Endothelial cell of umbilical vein (primary cell): ENCODE measurements at regions not wholly inside any gene's neighbourhood (a gene's known extent, or its start where the extent isn't known, plus 50 kb on each side); places are given as distances from the start of the nearest gene placed in this dataset.

Experiments
- BruUV-seq: library from RNA; stranded (reverse); fragments of 400-500 nt; replicated peaks from 2 replicates; lab custom pipeline; 2021; lab: Mats Ljungman, UMichigan
- CTCF ChIA-PET: fragments of 300-600, 350-600 bp; sonication (Branson Sonifier 250); formaldehyde crosslinking; loops from one replicate; lab custom pipeline; 2021; ENCODE audit warnings: antibody characterized with exemption, inconsistent platforms; lab: Charles Lee
- POLR2A ChIA-PET: fragments of 300-600, 350-600 bp; sonication (Branson Sonifier 250); formaldehyde crosslinking; loops from one replicate; lab custom pipeline; 2021; ENCODE audit warnings: antibody characterized with exemption, inconsistent platforms; lab: Charles Lee
- DNase-seq: peaks from one replicate; pipeline ENCODE4 v3.0.0-alpha.2; 2011; ENCODE audit warnings: low read depth, low spot score
- FAIRE-seq: peaks from 2 replicates; lab custom pipeline; 2011; peaks lifted over from hg19 to GRCh38; lab: Jason Lieb, UNC
- H2AFZ ChIP-seq: 2 replicates; pipeline ENCODE4 v1.6.0; 2012; ENCODE audit warnings: low read depth, low read length, control low read depth, inconsistent platforms
- H3K27ac ChIP-seq: 2 replicates; pipeline ENCODE4 v1.5.1; 2011; ENCODE audit warnings: low read depth, mild to moderate bottlenecking, control low read depth, low read length, moderate library complexity; ENCODE audit not compliant: insufficient read depth
- H3K27me3 ChIP-seq, 2 experiments: 2 replicates each; pipeline versions ENCODE4 v1.6.0 to v1.6.1; 2011; ENCODE audit warnings: low read length in 2 of 2, mixed read lengths in 1 of 2; ENCODE audit not compliant: control insufficient read depth in 2 of 2, insufficient read depth in 2 of 2
- H3K36me3 ChIP-seq, 2 experiments: 2 replicates in 1 of 2; 3 replicates in 1 of 2; pipeline ENCODE4 v1.5.1; 2011; ENCODE audit warnings: low read length in 2 of 2, mild to moderate bottlenecking in 1 of 2, moderate library complexity in 1 of 2; ENCODE audit not compliant: control insufficient read depth in 2 of 2, insufficient read depth in 2 of 2; ENCODE audit errors: extremely low read depth in 1 of 2
- H3K4me1 ChIP-seq: 3 replicates; pipeline ENCODE4 v1.5.1; 2011; ENCODE audit warnings: mild to moderate bottlenecking, low read length; ENCODE audit not compliant: control insufficient read depth, insufficient read depth; ENCODE audit errors: extremely low read depth
- H3K4me2 ChIP-seq: 2 replicates; pipeline ENCODE4 v1.6.1; 2011; ENCODE audit warnings: low read length, control low read depth, mixed read lengths; ENCODE audit not compliant: insufficient read depth
- H3K4me3 ChIP-seq, 3 experiments: fragments of 200-600 bp in 1 of 3; sonication (generic), shearing (Covaris generic) in 1 of 3; replicated peaks in 1 of 3; 2 replicates each; pipeline ENCODE4 v1.5.1; 2011 to 2016; ENCODE audit warnings: control low read depth in 3 of 3, low read length in 3 of 3, mild to moderate bottlenecking in 2 of 3, inconsistent platforms in 1 of 3, low read depth in 1 of 3, moderate library complexity in 1 of 3; ENCODE audit not compliant: insufficient read depth in 1 of 3
- H3K79me2 ChIP-seq: 2 replicates; pipeline ENCODE4 v1.6.0; 2012; ENCODE audit warnings: low read length, inconsistent platforms; ENCODE audit not compliant: control insufficient read depth, insufficient read depth
- H3K9ac ChIP-seq: replicated peaks from 2 replicates; pipeline ENCODE3; 2011; ENCODE audit warnings: low read length, control low read depth; ENCODE audit not compliant: insufficient read depth; ENCODE audit errors: extremely low read depth
- H3K9me1 ChIP-seq: replicated peaks from 3 replicates; pipeline ENCODE4 v1.6.0; 2011; ENCODE audit warnings: mild to moderate bottlenecking, low read length; ENCODE audit not compliant: control insufficient read depth, insufficient read depth; ENCODE audit errors: extremely low read depth
- H3K9me3 ChIP-seq: replicated peaks from 2 replicates; pipeline ENCODE4 v1.5.1; 2012; ENCODE audit warnings: low read length, inconsistent platforms; ENCODE audit not compliant: control insufficient read depth, insufficient read depth
- H4K20me1 ChIP-seq: replicated peaks from 2 replicates; pipeline ENCODE3; 2011; ENCODE audit warnings: mild to moderate bottlenecking, low read length; ENCODE audit not compliant: control insufficient read depth, insufficient read depth; ENCODE audit errors: extremely low read depth
- EZH2 ChIP-seq: IDR thresholded peaks from 2 replicates; pipeline ENCODE4 v1.6.1; 2012; ENCODE audit warnings: borderline replicate concordance, low read depth, mild to moderate bottlenecking, moderate library complexity, low read length, inconsistent platforms; ENCODE audit not compliant: severe bottlenecking
- FOS ChIP-seq: IDR thresholded peaks from 2 replicates; pipeline ENCODE4 v1.6.1; 2011; ENCODE audit warnings: mild to moderate bottlenecking, low read length, moderate library complexity, borderline replicate concordance; ENCODE audit not compliant: insufficient read depth
- GATA2 ChIP-seq: IDR thresholded peaks from 2 replicates; pipeline ENCODE4 v1.7.0; 2011; ENCODE audit warnings: low read depth, mild to moderate bottlenecking, moderate library complexity, mixed read lengths, low read length; ENCODE audit not compliant: insufficient read length, insufficient read depth
- JUN ChIP-seq: IDR thresholded peaks from 2 replicates; pipeline ENCODE4 v1.6.1; 2011; ENCODE audit warnings: borderline replicate concordance, low read depth; ENCODE audit not compliant: insufficient read length, insufficient read depth
- MYC ChIP-seq: IDR thresholded peaks from one replicate; pipeline ENCODE4 v1.6.1; 2011; ENCODE audit warnings: mild to moderate bottlenecking, low read depth, low read length
- POLR2A ChIP-seq: IDR thresholded peaks from 2 replicates; pipeline ENCODE4 v1.6.1; 2012; ENCODE audit warnings: low read depth, mild to moderate bottlenecking, control low read depth, low read length
- POLR2AphosphoS5 ChIP-seq: IDR thresholded peaks from 2 replicates; pipeline ENCODE4 v1.6.1; 2012; ENCODE audit warnings: low read depth, mild to moderate bottlenecking, control low read depth, low read length, moderate library complexity; ENCODE audit not compliant: insufficient read depth
- dilution Hi-C: fragments of 300-500 bp; cut with MboI; formaldehyde crosslinking; loops from one replicate; pipeline ENCODE4 v1.15.0; 2019; ENCODE audit warnings: low sequenced_read_pairs; ENCODE audit not compliant: extremely low pct_ligation_motif_present
- intact Hi-C: fragments of 100-400 bp; cut with micrococcal nuclease; formaldehyde crosslinking; loops from one replicate; pipeline ENCODE4 v1.10.0; 2022
- TF ChIP-seq, protein P1 (sequence below), 2 donors: IDR thresholded peaks; 1 replicate in 1 of 2; 2 replicates in 1 of 2; pipeline ENCODE4 v1.5.1; 2011; ENCODE audit warnings: low read length in 2 of 2, mild to moderate bottlenecking in 2 of 2, moderate library complexity in 2 of 2, control low read depth in 1 of 2, inconsistent platforms in 1 of 2, low read depth in 1 of 2; ENCODE audit not compliant: insufficient read depth in 1 of 2; ENCODE audit errors: extremely low read depth in 1 of 2
- TF ChIP-seq, protein P2 (sequence below): IDR thresholded peaks from 2 replicates; pipeline ENCODE4 v1.6.1; 2011; ENCODE audit not compliant: insufficient read depth, insufficient read length

- intact Hi-C loops: no loop called here
- no peaks in the 10 kb centered on the region for H3K9me1 ChIP-seq
These were observed 288.8 kb downstream of the NPIPA8 start for GRCh38 chr16:18047761-18048160.

More at GRCh38 chr16:18047761-18048160, 288.8 kb downstream of the NPIPA8 start:
- ChIA-PET POLR2A (no interaction called here), CTCF (no interaction called here)
- TF ChIP-seq FOS: no peak
- TF ChIP-seq, protein P1, sequence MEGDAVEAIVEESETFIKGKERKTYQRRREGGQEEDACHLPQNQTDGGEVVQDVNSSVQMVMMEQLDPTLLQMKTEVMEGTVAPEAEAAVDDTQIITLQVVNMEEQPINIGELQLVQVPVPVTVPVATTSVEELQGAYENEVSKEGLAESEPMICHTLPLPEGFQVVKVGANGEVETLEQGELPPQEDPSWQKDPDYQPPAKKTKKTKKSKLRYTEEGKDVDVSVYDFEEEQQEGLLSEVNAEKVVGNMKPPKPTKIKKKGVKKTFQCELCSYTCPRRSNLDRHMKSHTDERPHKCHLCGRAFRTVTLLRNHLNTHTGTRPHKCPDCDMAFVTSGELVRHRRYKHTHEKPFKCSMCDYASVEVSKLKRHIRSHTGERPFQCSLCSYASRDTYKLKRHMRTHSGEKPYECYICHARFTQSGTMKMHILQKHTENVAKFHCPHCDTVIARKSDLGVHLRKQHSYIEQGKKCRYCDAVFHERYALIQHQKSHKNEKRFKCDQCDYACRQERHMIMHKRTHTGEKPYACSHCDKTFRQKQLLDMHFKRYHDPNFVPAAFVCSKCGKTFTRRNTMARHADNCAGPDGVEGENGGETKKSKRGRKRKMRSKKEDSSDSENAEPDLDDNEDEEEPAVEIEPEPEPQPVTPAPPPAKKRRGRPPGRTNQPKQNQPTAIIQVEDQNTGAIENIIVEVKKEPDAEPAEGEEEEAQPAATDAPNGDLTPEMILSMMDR (IDR thresholded peaks at IDR 0.05; ENCODE audit: extremely low read depth in 1 of 2, insufficient read depth in 1 of 2, low read depth in 1 of 2, low read length in 2 of 2): no peak
- TF ChIP-seq, protein P2, sequence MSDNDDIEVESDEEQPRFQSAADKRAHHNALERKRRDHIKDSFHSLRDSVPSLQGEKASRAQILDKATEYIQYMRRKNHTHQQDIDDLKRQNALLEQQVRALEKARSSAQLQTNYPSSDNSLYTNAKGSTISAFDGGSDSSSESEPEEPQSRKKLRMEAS: no peak
- TF ChIP-seq MYC: no peak
- no peak for TF ChIP-seq EZH2
- TF ChIP-seq POLR2A: no peak
- TF ChIP-seq GATA2: no peak
- no peak for TF ChIP-seq POLR2AphosphoS5
- no peak for TF ChIP-seq JUN
- Histone ChIP-seq H3K4me2 (no peak overlapping the region), H3K79me2 (no peaks in the 10 kb centered on the region), H3K27me3 (no peaks in the 10 kb centered on the region), H3K36me3 (no peaks in the 10 kb centered on the region), H4K20me1 (no peaks in the 10 kb centered on the region), H3K9ac (no peak overlapping the region), H3K4me3 (no peak overlapping the region), H3K27ac (no peak overlapping the region), H3K9me3 (no peaks in the 10 kb centered on the region), H2AFZ (no peak overlapping the region), H3K4me1 (no peaks in the 10 kb centered on the region)
- FAIRE-seq: no peak
- no TSS peak for BruUV-seq
- dilution Hi-C loops: no loop called here
- no peak for DNase-seq
